Activated CD4-positive, alpha-beta T cell treated with anti-CD3 and anti-CD28 coated beads for 36 hours (primary cell): ENCODE measurements at regions not wholly inside any gene's neighbourhood (a gene's known extent, or its start where the extent isn't known, plus 50 kb on each side); places are given as distances from the start of the nearest gene placed in this dataset.
"Not testable (repeated sequence)": the region's sequence is repeated elsewhere in the genome, so short reads cannot be mapped to it uniquely, and the experiment has no call there.

Source experiments
- ATAC-seq: fragments of 200-7000 bp; cut with Tn5 transposase; one replicate; pipeline ENCODE4 v1.10.0; 2021; ENCODE audit warnings: mild to moderate bottlenecking, moderate library complexity
- CTCF ChIA-PET: fragments of 350-600 bp; sonication (Branson Sonifier 250); formaldehyde crosslinking; loops from one replicate; lab custom pipeline; 2021; ENCODE audit warnings: antibody characterized with exemption; lab: Charles Lee
- POLR2A ChIA-PET: fragments of 350-600 bp; sonication (Branson Sonifier 250); formaldehyde crosslinking; loops from one replicate; lab custom pipeline; 2021; ENCODE audit warnings: antibody characterized with exemption, inconsistent platforms; lab: Charles Lee
- DNase-seq: peaks from one replicate; pipeline ENCODE4 v3.0.0-alpha.2; 2020
- H3K27ac Mint-ChIP-seq: one replicate; pipeline ENCODE4 v1.8.0; 2021; ENCODE audit warnings: mixed read lengths
- H3K27me3 Mint-ChIP-seq: one replicate; pipeline ENCODE4 v1.8.0; 2021; ENCODE audit warnings: mixed read lengths
- H3K36me3 Mint-ChIP-seq: one replicate; pipeline ENCODE4 v1.8.0; 2021; ENCODE audit warnings: low read depth, mixed read lengths
- H3K4me1 Mint-ChIP-seq: one replicate; pipeline ENCODE4 v1.8.0; 2021; ENCODE audit warnings: mixed read lengths
- H3K4me3 Mint-ChIP-seq: one replicate; pipeline ENCODE4 v1.8.0; 2021; ENCODE audit warnings: mild to moderate bottlenecking, moderate library complexity, mixed read lengths
- H3K9me3 Mint-ChIP-seq: one replicate; pipeline ENCODE4 v1.8.0; 2021; ENCODE audit warnings: low read depth, mixed read lengths
- intact Hi-C, 2 experiments: fragments of 100-400 bp; cut with DNase I in 1 of 2; cut with micrococcal nuclease in 1 of 2; formaldehyde crosslinking; loops; one replicate each; pipeline versions ENCODE4 v1.14.2 to v1.15.1; 2022 to 2024; cut with DNase I, micrococcal nuclease

DNA sequence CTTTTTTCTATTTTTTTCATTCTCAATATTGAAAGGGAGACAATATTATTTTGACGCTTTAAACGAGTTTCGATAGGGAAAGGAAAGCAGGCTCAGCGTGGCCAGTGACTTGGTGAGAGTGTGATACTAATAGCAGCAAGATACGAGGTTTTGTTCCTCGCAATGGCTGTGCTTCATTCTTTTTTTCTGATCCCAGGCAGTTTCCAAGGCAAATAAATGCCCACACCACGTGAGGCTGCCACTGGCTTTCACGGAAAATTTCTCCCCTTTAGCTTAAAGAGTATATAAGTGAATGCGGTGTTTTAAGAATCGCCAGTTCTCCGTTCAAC lies 196.4 kb upstream of the ZNF184 start:
- CTCF ChIA-PET = interaction anchor here (1.5 to 1.9 kb wide), 2 partner anchors 83 to 357 kb away, joined by 4 to 5 read pairs; no protein-coding TSS in a partner anchor
- intact Hi-C loops = loop anchor here (2.0 to 5.0 kb wide), 6 partner anchors 16 to 432 kb away; no protein-coding TSS in a partner anchor
- DNase-seq (no peak), ATAC-seq (no peak)
- Mint-ChIP-seq H3K27ac (no peak overlapping the region), H3K4me1 (peaks cover 30% of the 10 kb centered on the region), H3K36me3 (peaks cover 2% of the 10 kb centered on the region), H3K9me3 (peaks cover 4% of the 10 kb centered on the region), H3K27me3 (peaks cover 74% of the 10 kb centered on the region), H3K4me3 (peak overlapping the region; percentile 56)
- POLR2A ChIA-PET = interaction anchor here (1.0 kb wide), 1 partner anchor 126 kb away, joined by 3 read pairs; no protein-coding TSS in a partner anchor

DNA sequence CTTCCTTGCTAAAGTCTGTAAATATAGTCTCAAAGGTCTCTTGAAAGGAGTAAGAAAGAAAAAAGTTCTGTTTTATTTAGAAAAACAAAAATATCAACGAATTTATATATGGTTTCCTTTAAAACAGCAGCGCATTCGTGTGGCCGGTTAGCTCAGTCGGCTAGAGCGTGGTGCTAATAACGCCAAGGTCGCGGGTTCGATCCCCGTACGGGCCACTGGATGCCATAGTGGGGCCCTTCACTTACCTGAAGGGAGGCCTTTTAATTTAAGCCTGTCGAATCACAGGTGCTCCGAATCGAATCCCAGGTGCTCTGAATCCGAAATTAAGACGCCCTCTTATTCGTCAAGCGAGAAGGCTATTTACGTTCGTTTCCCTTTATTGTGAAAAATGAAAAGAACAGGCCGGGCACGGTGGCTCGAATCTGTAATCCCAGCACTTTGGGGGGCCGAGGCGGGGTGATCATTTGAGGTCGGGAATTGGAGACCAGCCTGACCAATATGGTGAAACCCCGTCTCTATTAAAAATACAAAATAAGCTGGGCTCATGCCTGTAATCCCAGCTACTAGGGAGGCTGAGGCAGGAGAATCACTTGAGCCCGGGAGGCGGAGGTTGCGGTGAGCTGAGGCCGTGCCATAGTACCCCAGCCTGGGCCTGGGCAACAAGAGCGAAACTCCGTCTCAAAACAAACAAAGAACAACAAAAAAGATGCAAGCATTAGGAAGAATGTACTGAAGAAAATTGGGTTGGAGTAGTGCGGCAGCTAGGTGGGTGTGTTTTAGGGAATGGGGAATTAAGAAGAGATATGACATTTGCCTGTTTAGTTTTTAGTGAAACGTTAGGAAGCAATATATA lies 195.8 kb upstream of the ZNF184 start:
- intact Hi-C loops = loop anchor here (2.0 to 5.0 kb wide), 6 partner anchors 16 to 431 kb away; no protein-coding TSS in a partner anchor
- H3K27me3 Mint-ChIP-seq = peaks cover 70% of the 10 kb centered on the region
- DNase-seq (peak; percentile 85), ATAC-seq (peak; percentile 60)
- peaks cover 4% of the 10 kb centered on the region for H3K9me3 Mint-ChIP-seq
- peaks cover 30% of the 10 kb centered on the region for H3K4me1 Mint-ChIP-seq
- H3K4me3 Mint-ChIP-seq = peak overlapping the region; percentile 56
- ChIA-PET POLR2A (interaction anchor here (1.0 kb wide), 1 partner anchor 127 kb away, joined by 3 read pairs; no protein-coding TSS in a partner anchor), CTCF (interaction anchor here (1.0 to 1.9 kb wide), 3 partner anchors 16 to 356 kb away, joined by 4 to 5 read pairs (median 4); no protein-coding TSS in a partner anchor)
- peaks cover 2% of the 10 kb centered on the region for H3K36me3 Mint-ChIP-seq
- no peak overlapping the region for H3K27ac Mint-ChIP-seq

DNA sequence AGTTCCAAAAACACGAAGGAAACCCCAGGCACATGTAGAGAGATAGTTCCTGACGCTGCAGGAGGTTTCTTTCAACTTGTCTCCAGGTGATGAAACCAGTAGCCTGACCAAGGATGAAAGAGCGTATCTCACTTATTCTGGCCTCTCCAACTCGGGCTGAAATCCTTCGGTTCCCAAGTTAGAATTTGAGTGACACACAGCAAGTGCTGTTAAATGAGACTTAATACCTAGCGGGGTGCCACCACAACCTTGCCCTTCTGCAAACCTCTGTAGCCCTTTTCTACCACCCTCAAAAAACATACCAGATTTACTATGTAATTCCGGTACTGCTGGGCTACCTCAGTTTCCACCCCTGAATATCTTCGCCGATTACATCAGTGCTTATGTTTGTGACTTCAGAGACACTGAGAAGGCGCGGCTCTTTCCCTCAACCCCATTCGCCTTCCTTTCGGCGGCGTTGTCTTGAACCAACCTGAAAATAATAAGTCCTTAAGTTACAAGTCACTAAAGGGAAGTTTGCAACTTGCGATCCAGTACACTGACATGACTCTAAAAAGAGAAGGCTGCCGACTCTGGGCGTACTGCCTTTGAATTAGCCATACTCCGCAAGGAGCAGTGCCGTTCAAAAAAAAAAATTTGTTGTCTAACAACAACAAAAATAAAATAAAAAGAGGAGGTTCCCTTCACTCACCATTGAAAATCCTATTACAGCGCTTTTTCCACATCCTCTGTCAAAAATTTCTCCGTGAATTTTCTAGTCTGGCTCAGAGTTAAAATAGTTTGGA lies 194.9 kb upstream of the ZNF184 start:
- no peak for ATAC-seq
- Mint-ChIP-seq H3K4me1 (peaks cover 30% of the 10 kb centered on the region), H3K27ac (no peak overlapping the region), H3K27me3 (peaks cover 69% of the 10 kb centered on the region), H3K36me3 (no peaks in the 10 kb centered on the region), H3K4me3 (peak overlapping the region; percentile 56), H3K9me3 (peaks cover 2% of the 10 kb centered on the region)
- intact Hi-C loops = loop anchor here (2.0 to 5.0 kb wide), 6 partner anchors 17 to 431 kb away; no protein-coding TSS in a partner anchor
- no peak for DNase-seq
- ChIA-PET POLR2A (no interaction called here), CTCF (interaction anchor here (0.6 to 1.0 kb wide), 3 partner anchors 11 to 377 kb away, joined by 3 to 4 read pairs (median 4); no protein-coding TSS in a partner anchor)

GRCh38 chr6:27667016-27667656 lies 194.2 kb upstream of the ZNF184 start:
- ChIA-PET CTCF (interaction anchor here (0.6 to 0.7 kb wide), 2 partner anchors 11 to 377 kb away, joined by 3 to 4 read pairs; no protein-coding TSS in a partner anchor), POLR2A (no interaction called here)
- H3K4me1 Mint-ChIP-seq = peaks cover 24% of the 10 kb centered on the region
- no peaks in the 10 kb centered on the region for H3K36me3 Mint-ChIP-seq
- ATAC-seq (no peak), DNase-seq (no peak)
- H3K27me3 Mint-ChIP-seq = peaks cover 69% of the 10 kb centered on the region
- no peaks in the 10 kb centered on the region for H3K9me3 Mint-ChIP-seq
- no peak overlapping the region for H3K4me3 Mint-ChIP-seq
- intact Hi-C loops = loop anchor here (5.0 kb wide), 5 partner anchors 120 to 430 kb away; no protein-coding TSS in a partner anchor
- no peak overlapping the region for H3K27ac Mint-ChIP-seq

DNA sequence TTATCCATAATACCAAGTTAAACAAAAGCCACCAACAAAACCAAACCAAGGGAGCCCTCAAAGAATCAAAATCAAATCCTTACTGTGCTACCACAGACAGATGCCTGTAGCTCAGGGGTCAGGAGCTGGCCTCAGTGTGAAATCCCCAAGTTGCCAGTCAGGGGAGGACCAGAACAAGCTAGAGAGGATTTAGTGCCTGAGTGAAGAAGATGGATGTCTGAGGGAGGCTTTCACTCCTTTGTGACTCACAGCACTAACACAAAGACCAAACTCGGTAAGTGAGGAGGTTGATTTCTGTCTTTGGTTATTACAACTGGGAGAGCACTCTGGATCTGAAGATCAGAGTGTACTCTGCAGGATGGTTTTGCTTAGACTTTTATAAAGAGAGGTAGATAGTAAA lies 189.9 kb upstream of the ZNF184 start:
- Mint-ChIP-seq H3K9me3 (no peaks in the 10 kb centered on the region), H3K27ac (no peak overlapping the region), H3K4me3 (no peak overlapping the region), H3K27me3 (peaks cover 43% of the 10 kb centered on the region), H3K36me3 (no peaks in the 10 kb centered on the region), H3K4me1 (peaks cover 9% of the 10 kb centered on the region)
- ChIA-PET POLR2A (no interaction called here), CTCF (interaction anchor here (0.6 to 1.5 kb wide), 2 partner anchors 9 to 22 kb away, joined by 3 to 6 read pairs; no protein-coding TSS in a partner anchor)
- ATAC-seq (no peak), DNase-seq (no peak)
- intact Hi-C loops = no loop called here

- H3K4me1 Mint-ChIP-seq, DNase-seq, H3K9me3 Mint-ChIP-seq, H3K27ac Mint-ChIP-seq, intact Hi-C loops, POLR2A ChIA-PET, ATAC-seq, H3K4me3 Mint-ChIP-seq, H3K36me3 Mint-ChIP-seq: not testable (repeated sequence)
- CTCF ChIA-PET = interaction anchor here (0.6 to 1.5 kb wide), 3 partner anchors 10 to 1097 kb away, joined by 3 to 6 read pairs (median 4); no protein-coding TSS in a partner anchor
- H3K27me3 Mint-ChIP-seq = peaks cover 38% of the 10 kb centered on the region
These were observed 189.3 kb upstream of the ZNF184 start for GRCh38 chr6:27662212-27662611.

- ATAC-seq, H3K9me3 Mint-ChIP-seq, DNase-seq, H3K36me3 Mint-ChIP-seq, H3K27ac Mint-ChIP-seq, intact Hi-C loops, POLR2A ChIA-PET, H3K4me3 Mint-ChIP-seq, H3K4me1 Mint-ChIP-seq: not testable (repeated sequence)
- H3K27me3 Mint-ChIP-seq = peaks cover 44% of the 10 kb centered on the region
- CTCF ChIA-PET = interaction anchor here (1.2 kb wide), 1 partner anchor 15 kb away, joined by 4 read pairs; no protein-coding TSS in a partner anchor
These were observed 180.4 kb upstream of the ZNF184 start for GRCh38 chr6:27653143-27653825.

GRCh38 chr6:27651371-27651732 lies 178.4 kb upstream of the ZNF184 start:
- ChIA-PET CTCF (interaction anchor here (0.7 kb wide), 1 partner anchor 10 kb away, joined by 4 read pairs; no protein-coding TSS in a partner anchor), POLR2A (no interaction called here)
- no peak overlapping the region for H3K4me3 Mint-ChIP-seq
- H3K27me3 Mint-ChIP-seq = peaks cover 51% of the 10 kb centered on the region
- no peak overlapping the region for H3K27ac Mint-ChIP-seq
- DNase-seq = no peak
- no peaks in the 10 kb centered on the region for H3K9me3 Mint-ChIP-seq
- ATAC-seq = no peak
- intact Hi-C loops = no loop called here
- peaks cover 2% of the 10 kb centered on the region for H3K36me3 Mint-ChIP-seq
- H3K4me1 Mint-ChIP-seq = peaks cover 7% of the 10 kb centered on the region

GRCh38 chr6:27650620-27651370 lies 177.9 kb upstream of the ZNF184 start:
- H3K4me1 Mint-ChIP-seq = peaks cover 7% of the 10 kb centered on the region
- peak overlapping the region; percentile 19 for H3K27ac Mint-ChIP-seq
- peak overlapping the region; percentile 32 for H3K4me3 Mint-ChIP-seq
- POLR2A ChIA-PET = no interaction called here
- H3K27me3 Mint-ChIP-seq = peaks cover 50% of the 10 kb centered on the region
- peak; percentile 77 for DNase-seq
- peak; percentile 73 for ATAC-seq
- intact Hi-C loops = no loop called here
- H3K9me3 Mint-ChIP-seq = no peaks in the 10 kb centered on the region
- H3K36me3 Mint-ChIP-seq = peaks cover 2% of the 10 kb centered on the region
- CTCF ChIA-PET = no interaction called here

- intact Hi-C loops = no loop called here
- Mint-ChIP-seq H3K4me3 (no peak overlapping the region), H3K27ac (no peak overlapping the region), H3K27me3 (peaks cover 47% of the 10 kb centered on the region), H3K36me3 (no peaks in the 10 kb centered on the region), H3K9me3 (no peaks in the 10 kb centered on the region), H3K4me1 (no peaks in the 10 kb centered on the region)
- DNase-seq (no peak), ATAC-seq (no peak)
- CTCF ChIA-PET = interaction anchor here (0.6 kb wide), 1 partner anchor 30 kb away, joined by 3 read pairs; no protein-coding TSS in a partner anchor
- POLR2A ChIA-PET = no interaction called here
These were observed 171.6 kb upstream of the ZNF184 start for GRCh38 chr6:27644528-27644927.
